GM19351 (cell line): ENCODE measurements at regions not wholly inside any gene's neighbourhood (a gene's known extent, or its start where the extent isn't known, plus 50 kb on each side); places are given as distances from the start of the nearest gene placed in this dataset.
"Not testable (repeated sequence)": the region's sequence is repeated elsewhere in the genome, so short reads cannot be mapped to it uniquely, and the experiment has no call there.

Experiments used
- ATAC-seq: cut with Tn5 transposase; IDR thresholded peaks from one replicate; pipeline ENCODE4 v1.9.1; 2021; ENCODE audit warnings: mild to moderate bottlenecking, moderate library complexity; ENCODE audit not compliant: unreplicated experiment

- no peak for ATAC-seq
Measured at GRCh38 chrX:14352511-14352910, 176.8 kb upstream of the GLRA2 start.

- ATAC-seq, result no peak
Measured at GRCh38 chrX:14351611-14352303, 177.6 kb upstream of the GLRA2 start.

- no peak for ATAC-seq
Measured at GRCh38 chrX:14347523-14347922, 181.8 kb upstream of the GLRA2 start.

GRCh38 chrX:14344172-14344940, 185.0 kb upstream of the GLRA2 start:
- no peak for ATAC-seq

- no peak for ATAC-seq
Measured at GRCh38 chrX:14309431-14309830, 219.9 kb upstream of the GLRA2 start.

GRCh38 chrX:14308976-14309375, 220.4 kb upstream of the GLRA2 start:
- ATAC-seq, result not testable (repeated sequence)

GRCh38 chrX:14303891-14304290, 225.4 kb upstream of the GLRA2 start:
- no peak for ATAC-seq

- ATAC-seq, result not testable (repeated sequence)
Measured at GRCh38 chrX:14302561-14302960, 226.8 kb upstream of the GLRA2 start.

GRCh38 chrX:14300376-14300775, 229.0 kb upstream of the GLRA2 start:
- no peak for ATAC-seq

- ATAC-seq, result no peak
Measured at GRCh38 chrX:14295426-14295825, 233.9 kb upstream of the GLRA2 start.

- ATAC-seq, result no peak
Measured at GRCh38 chrX:14291666-14292500, 237.5 kb upstream of the GLRA2 start.

GRCh38 chrX:14290335-14290734, 239.0 kb upstream of the GLRA2 start:
- ATAC-seq, result no peak

- no peak for ATAC-seq
Measured at GRCh38 chrX:14274691-14275090, 245.0 kb upstream of the GEMIN8 start.

GRCh38 chrX:14267216-14267615, 237.5 kb upstream of the GEMIN8 start:
- no peak for ATAC-seq

- no peak for ATAC-seq
Measured at GRCh38 chrX:14266705-14267104, 237.0 kb upstream of the GEMIN8 start.

GRCh38 chrX:14243823-14244222, 214.1 kb upstream of the GEMIN8 start:
- no peak for ATAC-seq

GRCh38 chrX:14235004-14235403, 205.3 kb upstream of the GEMIN8 start:
- ATAC-seq, result no peak

- no peak for ATAC-seq
Measured at GRCh38 chrX:14232688-14233087, 203.0 kb upstream of the GEMIN8 start.

GRCh38 chrX:14228611-14229010, 198.9 kb upstream of the GEMIN8 start:
- no peak for ATAC-seq

- ATAC-seq, result no peak
Measured at GRCh38 chrX:14220386-14220944, 190.8 kb upstream of the GEMIN8 start.

- ATAC-seq, result no peak
Measured at GRCh38 chrX:14209034-14209433, 179.3 kb upstream of the GEMIN8 start.
